SK-N-SH (cell line): ENCODE measurements at regions not wholly inside any gene's neighbourhood (a gene's known extent, or its start where the extent isn't known, plus 50 kb on each side); places are given as distances from the start of the nearest gene placed in this dataset.

Experiments used
- CTCF ChIA-PET: fragments of 300-600, 350-600 bp; formaldehyde crosslinking; extraction: SDS; loops from one replicate; lab custom pipeline; 2021; lab: Yijun Ruan, JAX
- POLR2A ChIA-PET: fragments of 350-600 bp; sonication (Branson Sonifier 250); formaldehyde crosslinking; extraction: SDS; loops from one replicate; lab custom pipeline; 2020; ENCODE audit warnings: antibody characterized with exemption, inconsistent platforms; lab: Yijun Ruan, JAX
- DNase-seq: peaks from one replicate; pipeline ENCODE4 v3.0.0; 2012
- H2AFZ ChIP-seq: fragments of 200-600 bp; sonication (generic); 2 replicates; pipeline ENCODE4 v1.8.1; 2016; ENCODE audit warnings: antibody characterized with exemption, mild to moderate bottlenecking, low read depth
- H3F3A ChIP-seq: fragments of 200-600 bp; sonication (generic); replicated peaks from 2 replicates; pipeline ENCODE3; 2016; ENCODE audit warnings: antibody characterized with exemption, mild to moderate bottlenecking; ENCODE audit not compliant: insufficient read depth
- H3K27ac ChIP-seq, 2 experiments: fragments of 200-500 bp in 1 of 2; fragments of 200-600 bp in 1 of 2; sonication (Bioruptor generic) in 1 of 2; sonication (generic), shearing (Covaris generic) in 1 of 2; 2 replicates each; pipeline versions ENCODE4 v1.5.1 to v1.6.1; 2014 to 2016; ENCODE audit warnings: low read depth in 2 of 2, inconsistent platforms in 1 of 2, low read length in 1 of 2, mild to moderate bottlenecking in 1 of 2, mixed read lengths in 1 of 2
- H3K27me3 ChIP-seq: fragments of 200-600 bp; sonication (generic), shearing (Covaris generic); 2 replicates; pipeline ENCODE4 v1.6.1; 2016; ENCODE audit warnings: mixed run types; ENCODE audit not compliant: insufficient read depth
- H3K36me3 ChIP-seq, 2 experiments: fragments of 200-500 bp in 1 of 2; fragments of 200-600 bp in 1 of 2; sonication (Bioruptor generic) in 1 of 2; sonication (generic) in 1 of 2; replicated peaks in 1 of 2; 2 replicates each; pipeline versions ENCODE3 to v1.5.1; 2014 to 2016; ENCODE audit warnings: low read length in 1 of 2, mild to moderate bottlenecking in 1 of 2; ENCODE audit not compliant: insufficient read depth in 2 of 2, control insufficient read depth in 1 of 2
- H3K4me1 ChIP-seq, 2 experiments: fragments of 200-500 bp in 1 of 2; fragments of 200-600 bp in 1 of 2; sonication (Bioruptor generic) in 1 of 2; sonication (generic), shearing (Covaris generic) in 1 of 2; 2 replicates each; pipeline versions ENCODE4 v1.5.1 to v1.6.1; 2014 to 2016; ENCODE audit warnings: low read depth in 1 of 2, low read length in 1 of 2, mixed run types in 1 of 2; ENCODE audit not compliant: insufficient read depth in 2 of 2, control insufficient read depth in 1 of 2
- H3K4me2 ChIP-seq: fragments of 200-600 bp; sonication (generic), shearing (Covaris generic); 2 replicates; pipeline ENCODE4 v1.6.1; 2017; ENCODE audit warnings: mixed run types
- H3K4me3 ChIP-seq, 2 experiments: fragments of 200-500 bp in 1 of 2; fragments of 200-600 bp in 1 of 2; sonication (Bioruptor generic) in 1 of 2; sonication (generic), shearing (Covaris generic) in 1 of 2; 2 replicates each; pipeline versions ENCODE4 v1.5.1 to v1.8.1; 2014 to 2016; ENCODE audit warnings: low read depth in 2 of 2, inconsistent platforms in 1 of 2, low read length in 1 of 2, mild to moderate bottlenecking in 1 of 2, mixed read lengths in 1 of 2, moderate library complexity in 1 of 2
- H3K79me2 ChIP-seq: fragments of 200-600 bp; sonication (generic); 2 replicates; pipeline ENCODE4 v1.8.1; 2017; ENCODE audit warnings: mild to moderate bottlenecking; ENCODE audit not compliant: insufficient read depth
- H3K9ac ChIP-seq: fragments of 200-600 bp; sonication (generic); 2 replicates; pipeline ENCODE4 v1.6.1; 2017; ENCODE audit warnings: mixed run types
- H3K9me2 ChIP-seq: fragments of 200-600 bp; sonication (generic); 2 replicates; pipeline ENCODE4 v1.6.1; 2017; ENCODE audit warnings: mixed run types
- H3K9me3 ChIP-seq: fragments of 200-600 bp; sonication (generic); 2 replicates; pipeline ENCODE4 v1.6.1; 2017; ENCODE audit warnings: mixed run types, mild to moderate bottlenecking, moderate library complexity
- H4K20me1 ChIP-seq: fragments of 200-600 bp; sonication (generic); 2 replicates; pipeline ENCODE4 v1.6.1; 2017; ENCODE audit warnings: mild to moderate bottlenecking, mixed run types; ENCODE audit not compliant: insufficient read depth
- CHD2 ChIP-seq: fragments of 150-350 bp; IDR thresholded peaks from 2 replicates; pipeline ENCODE4 v1.6.1; 2018; ENCODE audit warnings: low read length; ENCODE audit not compliant: partially characterized antibody
- CTCF ChIP-seq: fragments of 200-600 bp; sonication (generic); IDR thresholded peaks from 2 replicates; pipeline ENCODE4 v1.6.1; 2017; ENCODE audit warnings: antibody characterized with exemption, mild to moderate bottlenecking, moderate library complexity
- ELF1 ChIP-seq: IDR thresholded peaks from 2 replicates; pipeline ENCODE4 v1.4.0; 2012
- EP300 ChIP-seq, 2 experiments: IDR thresholded peaks; 2 replicates each; pipeline versions ENCODE4 v1.4.0 to v1.6.1; 2012; ENCODE audit warnings: borderline replicate concordance in 1 of 2, low read depth in 1 of 2, low read length in 1 of 2
- GABPA ChIP-seq: IDR thresholded peaks from 2 replicates; pipeline ENCODE4 v1.4.0; 2012; ENCODE audit warnings: low read depth, mild to moderate bottlenecking
- IRF3 ChIP-seq: fragments of 150-350 bp; IDR thresholded peaks from 2 replicates; pipeline ENCODE4 v1.6.1; 2016; ENCODE audit warnings: mild to moderate bottlenecking, low read depth, low read length
- MXI1 ChIP-seq: IDR thresholded peaks from 2 replicates; pipeline ENCODE4 v1.6.1; 2012; ENCODE audit warnings: mild to moderate bottlenecking, low read depth, low read length, improper control_type of control experiment
- NRF1 ChIP-seq: IDR thresholded peaks from 2 replicates; pipeline ENCODE4 v1.6.1; 2012; ENCODE audit warnings: low read depth, mild to moderate bottlenecking, low read length
- PBX3 ChIP-seq: IDR thresholded peaks from 2 replicates; pipeline ENCODE4; 2012
- POLR2AphosphoS5 ChIP-seq: IDR thresholded peaks from 2 replicates; pipeline ENCODE4 v1.6.1; 2012; ENCODE audit warnings: low read depth, low read length
- RAD21 ChIP-seq: IDR thresholded peaks from 2 replicates; pipeline ENCODE4 v1.6.1; 2012; ENCODE audit warnings: mild to moderate bottlenecking, low read length
- RCOR1 ChIP-seq: fragments of 150-350 bp; IDR thresholded peaks from 2 replicates; pipeline ENCODE4 v1.6.1; 2017; ENCODE audit warnings: antibody characterized with exemption, low read length
- REST ChIP-seq: IDR thresholded peaks from 2 replicates; pipeline ENCODE4 v1.6.1; 2012; ENCODE audit warnings: mild to moderate bottlenecking, low read depth, low read length, moderate library complexity
- SIN3A ChIP-seq: IDR thresholded peaks from 2 replicates; pipeline ENCODE4 v1.6.1; 2012; ENCODE audit warnings: low read depth, mild to moderate bottlenecking, low read length, moderate library complexity, borderline replicate concordance
- SMC3 ChIP-seq: IDR thresholded peaks from 2 replicates; pipeline ENCODE4 v1.6.1; 2012; ENCODE audit warnings: low read depth, low read length, improper control_type of control experiment
- TAF1 ChIP-seq: IDR thresholded peaks from 2 replicates; pipeline ENCODE4 v1.6.1; 2012; ENCODE audit warnings: low read depth, mild to moderate bottlenecking, low read length, moderate library complexity, borderline replicate concordance
- TCF12 ChIP-seq: IDR thresholded peaks from 2 replicates; pipeline ENCODE4 v1.4.0; 2012
- USF2 ChIP-seq: fragments of 150-350 bp; IDR thresholded peaks from 2 replicates; pipeline ENCODE4 v1.6.1; 2017; ENCODE audit warnings: antibody characterized with exemption, low read length, low read depth, borderline replicate concordance
- WGBS: methylation state at CpG from one replicate; pipeline ENCODE4 v1.1.6; 2017; ENCODE audit warnings: low lambda C conversion rate; 5-methylcytosine and 5-hydroxymethylcytosine counted together

- no peak for TF ChIP-seq USF2
- TF ChIP-seq REST = no peak
- TF ChIP-seq EP300 (IDR thresholded peaks at IDR 0.05; ENCODE audit: borderline replicate concordance in 1 of 2, low read depth in 1 of 2, low read length in 1 of 2) = peak; percentile 80 to 92
- TF ChIP-seq ELF1 = no peak
Measured at GRCh38 chr4:174157106-174157607, 126.3 kb downstream of the FBXO8 start (continued).

- ChIA-PET CTCF (interaction anchor here (0.9 to 1.0 kb wide), 6 partner anchors 11 to 167 kb away, joined by 3 to 4 read pairs (median 3); no protein-coding TSS in a partner anchor), POLR2A (interaction anchor here (0.6 to 1.8 kb wide), 3 partner anchors 20 to 890 kb away, joined by 4 to 6 read pairs (median 5); no protein-coding TSS in a partner anchor)
- WGBS = 2% methylated on average over 3 of the region's 3 CpGs
Measured at GRCh38 chr4:174156239-174156826, 127.1 kb downstream of the FBXO8 start.

More at GRCh38 chr4:174156239-174156826, 127.1 kb downstream of the FBXO8 start:
- Histone ChIP-seq H3K79me2 (no peaks in the 10 kb centered on the region), H3K27ac (peak overlapping the region; percentile 74 to 100; a peak in 3 of 4 replicates), H3K9me2 (no peaks in the 10 kb centered on the region), H3K4me1 (peaks cover 40 to 51% of the 10 kb centered on the region in 2 experiments; a peak in 3 of 4 replicates), H3F3A (peaks cover 18% of the 10 kb centered on the region), H3K4me3 (peak overlapping the region in 1 of 2 experiments; percentile 40; a peak in 1 of 4 replicates), H3K9me3 (no peaks in the 10 kb centered on the region), H3K9ac (no peak overlapping the region), H4K20me1 (no peaks in the 10 kb centered on the region), H2AFZ (peak overlapping the region; percentile 26; the same call in 1 of the 2 replicates), H3K4me2 (peak overlapping the region; percentile 67), H3K27me3 (no peaks in the 10 kb centered on the region), H3K36me3 (no peaks in the 10 kb centered on the region)
- DNase-seq = peak; percentile 27
- TF ChIP-seq TCF12 (no peak), TAF1 (no peak), RCOR1 (peak; percentile 62; the same call in 1 of the 2 replicates), USF2 (no peak), IRF3 (no peak), CTCF (peak; percentile 76), PBX3 (peak; percentile 13; the same call in 1 of the 2 replicates), EP300 (IDR thresholded peaks at IDR 0.05; ENCODE audit: borderline replicate concordance in 1 of 2, low read depth in 1 of 2, low read length in 1 of 2) (peak in 1 of 2 experiments; percentile 56; a peak in 1 of 4 replicates), CHD2 (peak; percentile 47), MXI1 (peak; percentile 64), GABPA (no peak), RAD21 (peak; percentile 94), SMC3 (peak; percentile 72), NRF1 (no peak), POLR2AphosphoS5 (no peak; the same call in 1 of the 2 replicates), SIN3A (peak; percentile 85; the same call in 1 of the 2 replicates)
